ENCODE measurements at regions not wholly inside any gene's neighbourhood (a gene's known extent, or its start where the extent isn't known, plus 50 kb on each side); places are given as distances from the start of the nearest gene placed in this dataset.

- Histone ChIP-seq H3K4me3 (ENCODE audit: low read length) (no peak overlapping the region), H3K27me3 (ENCODE audit: control insufficient read depth, insufficient read depth, low read length) (no peaks in the 10 kb centered on the region), H3K27ac (ENCODE audit: low read length) (no peak overlapping the region), H3K36me3 (ENCODE audit: control insufficient read depth, insufficient read depth, low read length) (no peaks in the 10 kb centered on the region), H3K9me3 (replicated peaks; ENCODE audit: control insufficient read depth, low read depth, low read length) (peaks cover under 1% of the 10 kb centered on the region), H3K4me1 (ENCODE audit: control insufficient read depth, insufficient read depth, low read length) (no peaks in the 10 kb centered on the region)
- WGBS (ENCODE audit: insufficient coverage): no CpG with 5 or more reads among the region's 3 CpGs
- no peak for DNase-seq
Measured at GRCh38 chr3:59698091-59698490, 648.3 kb upstream of the CFAP20DC start.

GRCh38 chr3:59696783-59697182 lies 647.0 kb upstream of the CFAP20DC start:
- DNase-seq: no peak
- H3K27me3 ChIP-seq (ENCODE audit: control insufficient read depth, insufficient read depth, low read length): no peaks in the 10 kb centered on the region
- H3K36me3 ChIP-seq (ENCODE audit: control insufficient read depth, insufficient read depth, low read length): no peaks in the 10 kb centered on the region
- H3K9me3 ChIP-seq (replicated peaks; ENCODE audit: control insufficient read depth, low read depth, low read length): peaks cover 2% of the 10 kb centered on the region
- H3K4me1 ChIP-seq (ENCODE audit: control insufficient read depth, insufficient read depth, low read length): no peaks in the 10 kb centered on the region
- no peak overlapping the region for H3K4me3 ChIP-seq (ENCODE audit: low read length)
- H3K27ac ChIP-seq (ENCODE audit: low read length): no peak overlapping the region

- Histone ChIP-seq H3K27ac (ENCODE audit: low read length) (no peak overlapping the region), H3K4me1 (ENCODE audit: control insufficient read depth, insufficient read depth, low read length) (no peaks in the 10 kb centered on the region)
Measured at GRCh38 chr3:59695860-59696259, 646.0 kb upstream of the CFAP20DC start.

GRCh38 chr3:59692117-59692516 lies 642.3 kb upstream of the CFAP20DC start:
- H3K4me3 ChIP-seq (ENCODE audit: low read length): no peak overlapping the region
- peaks cover 2% of the 10 kb centered on the region for H3K9me3 ChIP-seq (replicated peaks; ENCODE audit: control insufficient read depth, low read depth, low read length)
- H3K27ac ChIP-seq (ENCODE audit: low read length): no peak overlapping the region
- DNase-seq: no peak
- H3K27me3 ChIP-seq (ENCODE audit: control insufficient read depth, insufficient read depth, low read length): no peaks in the 10 kb centered on the region
- WGBS (ENCODE audit: insufficient coverage): 33% methylated on average over 1 of the region's 3 CpGs
- H3K36me3 ChIP-seq (ENCODE audit: control insufficient read depth, insufficient read depth, low read length): no peaks in the 10 kb centered on the region
- H3K4me1 ChIP-seq (ENCODE audit: control insufficient read depth, insufficient read depth, low read length): no peaks in the 10 kb centered on the region

More at GRCh38 chr3:59695860-59696259, 646.0 kb upstream of the CFAP20DC start:
- Histone ChIP-seq H3K4me3 (ENCODE audit: low read length) (no peak overlapping the region), H3K27me3 (ENCODE audit: control insufficient read depth, insufficient read depth, low read length) (no peaks in the 10 kb centered on the region), H3K36me3 (ENCODE audit: control insufficient read depth, insufficient read depth, low read length) (no peaks in the 10 kb centered on the region), H3K9me3 (replicated peaks; ENCODE audit: control insufficient read depth, low read depth, low read length) (peaks cover 2% of the 10 kb centered on the region)
- no peak for DNase-seq
- no CpG with 5 or more reads among the region's 4 CpGs for WGBS (ENCODE audit: insufficient coverage)

GRCh38 chr3:59690886-59691285 lies 641.1 kb upstream of the CFAP20DC start:
- WGBS (ENCODE audit: insufficient coverage): no CpG with 5 or more reads among the region's 2 CpGs
- DNase-seq: no peak
- H3K4me3 ChIP-seq (ENCODE audit: low read length): no peak overlapping the region

GRCh38 chr3:59688636-59689035 lies 638.8 kb upstream of the CFAP20DC start:
- Histone ChIP-seq H3K36me3 (ENCODE audit: control insufficient read depth, insufficient read depth, low read length) (no peaks in the 10 kb centered on the region), H3K27me3 (ENCODE audit: control insufficient read depth, insufficient read depth, low read length) (no peaks in the 10 kb centered on the region), H3K9me3 (replicated peaks; ENCODE audit: control insufficient read depth, low read depth, low read length) (peaks cover 2% of the 10 kb centered on the region), H3K4me3 (ENCODE audit: low read length) (no peak overlapping the region), H3K4me1 (ENCODE audit: control insufficient read depth, insufficient read depth, low read length) (no peaks in the 10 kb centered on the region), H3K27ac (ENCODE audit: low read length) (peak overlapping the region; percentile 47)
- WGBS (ENCODE audit: insufficient coverage): no CpG with 5 or more reads among the region's 2 CpGs
- DNase-seq: no peak

More at GRCh38 chr3:59690886-59691285, 641.1 kb upstream of the CFAP20DC start:
- H3K36me3 ChIP-seq (ENCODE audit: control insufficient read depth, insufficient read depth, low read length): no peaks in the 10 kb centered on the region
- no peaks in the 10 kb centered on the region for H3K4me1 ChIP-seq (ENCODE audit: control insufficient read depth, insufficient read depth, low read length)
- peaks cover 2% of the 10 kb centered on the region for H3K9me3 ChIP-seq (replicated peaks; ENCODE audit: control insufficient read depth, low read depth, low read length)
- no peaks in the 10 kb centered on the region for H3K27me3 ChIP-seq (ENCODE audit: control insufficient read depth, insufficient read depth, low read length)
- no peak overlapping the region for H3K27ac ChIP-seq (ENCODE audit: low read length)

- no peak overlapping the region for H3K4me3 ChIP-seq (ENCODE audit: low read length)
- H3K36me3 ChIP-seq (ENCODE audit: control insufficient read depth, insufficient read depth, low read length): no peaks in the 10 kb centered on the region
- H3K4me1 ChIP-seq (ENCODE audit: control insufficient read depth, insufficient read depth, low read length): peaks cover 9% of the 10 kb centered on the region
- no peak for DNase-seq
- H3K9me3 ChIP-seq (replicated peaks; ENCODE audit: control insufficient read depth, low read depth, low read length): no peaks in the 10 kb centered on the region
- 94% methylated on average over 2 of the region's 3 CpGs for WGBS (ENCODE audit: insufficient coverage)
- no peak overlapping the region for H3K27ac ChIP-seq (ENCODE audit: low read length)
- no peaks in the 10 kb centered on the region for H3K27me3 ChIP-seq (ENCODE audit: control insufficient read depth, insufficient read depth, low read length)
Measured at GRCh38 chr3:59685432-59685831, 635.6 kb upstream of the CFAP20DC start.

- Histone ChIP-seq H3K4me1 (ENCODE audit: control insufficient read depth, insufficient read depth, low read length) (peaks cover 10% of the 10 kb centered on the region), H3K36me3 (ENCODE audit: control insufficient read depth, insufficient read depth, low read length) (no peaks in the 10 kb centered on the region), H3K27me3 (ENCODE audit: control insufficient read depth, insufficient read depth, low read length) (no peaks in the 10 kb centered on the region), H3K27ac (ENCODE audit: low read length) (no peak overlapping the region), H3K4me3 (ENCODE audit: low read length) (no peak overlapping the region), H3K9me3 (replicated peaks; ENCODE audit: control insufficient read depth, low read depth, low read length) (no peaks in the 10 kb centered on the region)
- DNase-seq: no peak
- WGBS (ENCODE audit: insufficient coverage): no CpG with 5 or more reads among the region's 1 CpG
Measured at GRCh38 chr3:59684766-59685165, 634.9 kb upstream of the CFAP20DC start.

- Histone ChIP-seq H3K9me3 (replicated peaks; ENCODE audit: control insufficient read depth, low read depth, low read length) (no peaks in the 10 kb centered on the region), H3K4me3 (ENCODE audit: low read length) (no peak overlapping the region), H3K27ac (ENCODE audit: low read length) (no peak overlapping the region), H3K36me3 (ENCODE audit: control insufficient read depth, insufficient read depth, low read length) (no peaks in the 10 kb centered on the region), H3K27me3 (ENCODE audit: control insufficient read depth, insufficient read depth, low read length) (no peaks in the 10 kb centered on the region), H3K4me1 (ENCODE audit: control insufficient read depth, insufficient read depth, low read length) (peaks cover 32% of the 10 kb centered on the region)
- 76% methylated on average over 4 of the region's 6 CpGs for WGBS (ENCODE audit: insufficient coverage)
- DNase-seq: peak; percentile 58
Measured at GRCh38 chr3:59680919-59681318, 631.1 kb upstream of the CFAP20DC start.

GRCh38 chr3:59677747-59678702 lies 628.2 kb upstream of the CFAP20DC start:
- Histone ChIP-seq H3K27me3 (ENCODE audit: control insufficient read depth, insufficient read depth, low read length) (no peaks in the 10 kb centered on the region), H3K9me3 (replicated peaks; ENCODE audit: control insufficient read depth, low read depth, low read length) (no peaks in the 10 kb centered on the region), H3K4me1 (ENCODE audit: control insufficient read depth, insufficient read depth, low read length) (peaks cover 32% of the 10 kb centered on the region), H3K27ac (ENCODE audit: low read length) (no peak overlapping the region), H3K36me3 (ENCODE audit: control insufficient read depth, insufficient read depth, low read length) (no peaks in the 10 kb centered on the region), H3K4me3 (ENCODE audit: low read length) (no peak overlapping the region)
- 77% methylated on average over 6 of the region's 11 CpGs for WGBS (ENCODE audit: insufficient coverage)
- DNase-seq: no peak

All from muscle of leg (tissue), 3 donors.